ENCODE measurements at regions not wholly inside any gene's neighbourhood (a gene's known extent, or its start where the extent isn't known, plus 50 kb on each side); places are given as distances from the start of the nearest gene placed in this dataset.

DNA sequence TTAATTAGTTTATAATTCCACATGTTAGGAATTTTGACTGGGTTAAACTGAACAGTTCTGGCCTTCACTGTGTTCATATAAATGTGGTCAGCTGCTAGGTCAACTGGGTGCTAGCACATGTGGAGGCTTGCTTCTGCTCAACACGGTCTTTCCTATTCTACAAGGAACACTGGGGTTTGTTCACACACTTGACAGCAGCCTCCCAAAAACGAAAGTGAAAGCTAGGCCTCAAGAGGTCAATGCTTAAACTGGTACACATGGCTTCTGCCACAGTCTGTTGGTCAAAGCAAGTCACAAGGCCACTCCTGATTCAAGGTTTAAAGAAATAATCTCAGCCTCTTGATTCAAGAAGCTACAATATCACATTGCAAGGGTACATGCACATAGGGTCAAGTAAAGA lies 126.5 kb downstream of the QDPR start:
- TF ChIP-seq GATA2 (IDR thresholded peaks at IDR 0.05; ENCODE audit: low read depth, low read length) = no peak
- TF ChIP-seq GATA3 (IDR thresholded peaks at IDR 0.05; ENCODE audit: low read depth, low read length) = no peak
